DMS 273 treated with DMSO at 0.1 percent for 48 hours (cell line): ENCODE measurements at regions not wholly inside any gene's neighbourhood (a gene's known extent, or its start where the extent isn't known, plus 50 kb on each side); places are given as distances from the start of the nearest gene placed in this dataset.

Experiments
- DNase-seq: peaks from one replicate; lab custom pipeline; 2025; lab: John Stamatoyannopoulos, UW

- DNase-seq = no peak
These were observed 62.6 kb upstream of the IRF2BP2 start for GRCh38 chr1:234672349-234673135.

- no peak for DNase-seq
These were observed 61.1 kb upstream of the IRF2BP2 start for GRCh38 chr1:234670967-234671626.

- no peak for DNase-seq
These were observed 59.5 kb upstream of the IRF2BP2 start for GRCh38 chr1:234669499-234669898.

- DNase-seq = no peak
These were observed 58.6 kb upstream of the IRF2BP2 start for GRCh38 chr1:234668577-234668955.

- DNase-seq = no peak
These were observed 57.9 kb upstream of the IRF2BP2 start for GRCh38 chr1:234667600-234668576.

- no peak for DNase-seq
These were observed 56.8 kb upstream of the IRF2BP2 start for GRCh38 chr1:234666761-234667160.

- DNase-seq = no peak
These were observed 56.1 kb upstream of the IRF2BP2 start for GRCh38 chr1:234665975-234666605.

- no peak for DNase-seq
These were observed 52.2 kb upstream of the IRF2BP2 start for GRCh38 chr1:234662148-234662547.

- no peak for DNase-seq
These were observed 51.4 kb upstream of the IRF2BP2 start for GRCh38 chr1:234661317-234661928.

GRCh38 chr1:234660536-234661316, 50.7 kb upstream of the IRF2BP2 start:
- DNase-seq = no peak
